Astrocyte (in vitro differentiated cells and primary cell): ENCODE measurements at regions not wholly inside any gene's neighbourhood (a gene's known extent, or its start where the extent isn't known, plus 50 kb on each side); places are given as distances from the start of the nearest gene placed in this dataset.

Experiments used
- CTCF ChIP-seq: IDR thresholded peaks from 2 replicates; pipeline ENCODE4 v1.5.1; 2011; ENCODE audit warnings: low read depth, mild to moderate bottlenecking, inconsistent platforms, low read length, moderate library complexity; ENCODE audit not compliant: insufficient read depth
- EZH2 ChIP-seq: IDR thresholded peaks from 2 replicates; pipeline ENCODE4 v1.6.1; 2012; ENCODE audit warnings: mild to moderate bottlenecking, low read length, inconsistent platforms; ENCODE audit not compliant: insufficient read depth

DNA sequence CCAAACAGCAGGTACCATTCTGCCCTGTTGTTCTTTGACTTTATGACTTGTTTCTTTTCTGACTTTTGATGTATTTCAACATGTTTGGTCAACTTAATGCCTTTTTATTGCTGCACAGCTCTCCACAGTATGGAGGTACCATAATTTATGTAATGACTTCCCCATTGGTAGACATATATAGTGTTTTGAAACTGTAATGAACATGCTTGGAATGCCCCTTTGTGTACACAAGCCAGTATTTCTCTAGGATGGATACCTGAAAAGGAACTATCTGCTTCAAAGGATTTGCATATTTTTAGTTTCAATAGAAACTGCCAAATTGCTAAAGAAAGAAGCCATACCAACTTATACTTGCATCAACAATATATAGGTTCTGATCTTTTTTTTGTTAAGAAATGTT lies 66.1 kb downstream of the NOG start:
- TF ChIP-seq CTCF: no peak
- no peak for TF ChIP-seq EZH2
